ENCODE measurements at regions not wholly inside any gene's neighbourhood (a gene's known extent, or its start where the extent isn't known, plus 50 kb on each side); places are given as distances from the start of the nearest gene placed in this dataset.

- no peaks in the 10 kb centered on the region for H3K36me3 ChIP-seq
- no peaks in the 10 kb centered on the region for H3K9me3 ChIP-seq
- H3K4me1 ChIP-seq = no peaks in the 10 kb centered on the region
- no peak overlapping the region for H3K27ac ChIP-seq
- H3K4me3 ChIP-seq = no peak overlapping the region
- H3K27me3 ChIP-seq = no peaks in the 10 kb centered on the region
- TF ChIP-seq, protein P1, sequence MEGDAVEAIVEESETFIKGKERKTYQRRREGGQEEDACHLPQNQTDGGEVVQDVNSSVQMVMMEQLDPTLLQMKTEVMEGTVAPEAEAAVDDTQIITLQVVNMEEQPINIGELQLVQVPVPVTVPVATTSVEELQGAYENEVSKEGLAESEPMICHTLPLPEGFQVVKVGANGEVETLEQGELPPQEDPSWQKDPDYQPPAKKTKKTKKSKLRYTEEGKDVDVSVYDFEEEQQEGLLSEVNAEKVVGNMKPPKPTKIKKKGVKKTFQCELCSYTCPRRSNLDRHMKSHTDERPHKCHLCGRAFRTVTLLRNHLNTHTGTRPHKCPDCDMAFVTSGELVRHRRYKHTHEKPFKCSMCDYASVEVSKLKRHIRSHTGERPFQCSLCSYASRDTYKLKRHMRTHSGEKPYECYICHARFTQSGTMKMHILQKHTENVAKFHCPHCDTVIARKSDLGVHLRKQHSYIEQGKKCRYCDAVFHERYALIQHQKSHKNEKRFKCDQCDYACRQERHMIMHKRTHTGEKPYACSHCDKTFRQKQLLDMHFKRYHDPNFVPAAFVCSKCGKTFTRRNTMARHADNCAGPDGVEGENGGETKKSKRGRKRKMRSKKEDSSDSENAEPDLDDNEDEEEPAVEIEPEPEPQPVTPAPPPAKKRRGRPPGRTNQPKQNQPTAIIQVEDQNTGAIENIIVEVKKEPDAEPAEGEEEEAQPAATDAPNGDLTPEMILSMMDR (IDR thresholded peaks at IDR 0.05) = no peak
- no peak for TF ChIP-seq POLR2A (IDR thresholded peaks at IDR 0.05)
- no peak for DNase-seq
Observed at GRCh38 chr3:59133311-59133710, 83.5 kb upstream of the CFAP20DC start.

DNA sequence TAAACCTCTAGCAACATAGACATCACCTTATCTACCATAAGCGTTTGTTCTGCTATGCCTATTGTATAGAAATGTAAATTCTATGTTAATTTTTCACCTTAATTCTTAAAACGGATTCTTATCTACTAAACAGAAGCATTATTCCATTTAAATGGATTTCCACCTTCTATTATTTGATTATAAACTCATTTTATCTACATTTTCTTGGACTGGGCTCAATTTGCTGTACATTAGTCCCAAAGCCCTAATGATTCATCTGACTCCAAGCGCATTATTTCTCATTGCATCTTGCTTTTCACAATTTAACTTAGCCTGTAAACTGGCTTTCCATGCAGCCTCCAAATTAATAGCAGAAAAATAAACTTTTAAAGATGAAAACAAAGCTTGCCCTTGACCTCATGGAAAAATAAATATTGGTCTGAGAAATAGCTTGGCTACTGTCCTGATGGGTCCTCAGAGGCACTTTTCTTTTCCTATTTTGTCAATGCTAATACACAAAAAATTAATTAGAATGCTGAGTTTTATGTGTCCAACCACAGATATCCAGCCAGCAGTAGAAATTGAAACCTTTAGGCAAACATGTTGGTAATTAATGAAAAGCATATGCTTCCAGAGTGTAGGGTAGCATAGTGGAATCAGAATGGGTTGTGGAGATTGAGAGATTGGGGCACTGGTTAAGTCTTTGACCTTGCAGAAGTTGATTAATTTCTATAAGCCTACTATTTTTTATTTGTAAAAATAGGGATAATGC is 81.4 kb upstream of the CFAP20DC start:
- H3K36me3 ChIP-seq = no peaks in the 10 kb centered on the region
- no peaks in the 10 kb centered on the region for H3K27me3 ChIP-seq
- H3K4me3 ChIP-seq = no peak overlapping the region
- no peak overlapping the region for H3K27ac ChIP-seq
- no peak for DNase-seq
- H3K9me3 ChIP-seq = no peaks in the 10 kb centered on the region
- no peak for TF ChIP-seq POLR2A (IDR thresholded peaks at IDR 0.05)
- TF ChIP-seq, protein P1 (IDR thresholded peaks at IDR 0.05) = no peak
- H3K4me1 ChIP-seq = no peaks in the 10 kb centered on the region

GRCh38 chr3:59128685-59129084 is 78.9 kb upstream of the CFAP20DC start:
- Histone ChIP-seq H3K27ac (no peak overlapping the region), H3K27me3 (no peaks in the 10 kb centered on the region), H3K9me3 (no peaks in the 10 kb centered on the region), H3K36me3 (no peaks in the 10 kb centered on the region), H3K4me1 (no peaks in the 10 kb centered on the region), H3K4me3 (no peak overlapping the region)
- no peak for DNase-seq
- TF ChIP-seq POLR2A (IDR thresholded peaks at IDR 0.05) = no peak
- TF ChIP-seq, protein P1 (IDR thresholded peaks at IDR 0.05) = no peak

DNA sequence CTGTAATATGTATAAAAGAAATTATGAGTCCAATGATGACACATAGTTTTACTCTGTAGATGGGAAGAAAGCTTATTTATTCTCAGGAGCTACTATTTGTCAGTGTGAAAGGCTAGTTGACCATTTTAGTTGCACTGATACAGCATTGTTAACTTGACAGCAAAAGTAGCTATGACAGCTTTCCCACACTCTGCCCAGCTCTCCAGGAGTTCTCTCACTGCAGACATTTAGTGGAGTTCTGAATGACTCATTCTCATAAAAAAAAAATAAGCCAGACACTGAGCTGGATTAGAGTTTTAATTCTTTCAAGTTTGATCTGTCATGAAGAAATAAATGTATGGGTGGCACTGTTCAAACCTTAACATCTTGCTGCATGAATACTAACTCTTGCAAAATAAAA is 77.2 kb upstream of the CFAP20DC start:
- H3K4me3 ChIP-seq = no peak overlapping the region
- no peaks in the 10 kb centered on the region for H3K27me3 ChIP-seq
- H3K27ac ChIP-seq = no peak overlapping the region
- no peaks in the 10 kb centered on the region for H3K36me3 ChIP-seq
- DNase-seq = no peak
- H3K9me3 ChIP-seq = no peaks in the 10 kb centered on the region
- TF ChIP-seq POLR2A (IDR thresholded peaks at IDR 0.05) = no peak
- TF ChIP-seq, protein P1 (IDR thresholded peaks at IDR 0.05) = no peak
- H3K4me1 ChIP-seq = no peaks in the 10 kb centered on the region

- H3K27me3 ChIP-seq = no peaks in the 10 kb centered on the region
- H3K9me3 ChIP-seq = no peaks in the 10 kb centered on the region
- H3K4me1 ChIP-seq = no peaks in the 10 kb centered on the region
- no peak overlapping the region for H3K4me3 ChIP-seq
- no peak for DNase-seq
- no peak for TF ChIP-seq POLR2A (IDR thresholded peaks at IDR 0.05)
- H3K27ac ChIP-seq = no peak overlapping the region
- no peaks in the 10 kb centered on the region for H3K36me3 ChIP-seq
Observed at GRCh38 chr3:59126446-59126845, 76.6 kb upstream of the CFAP20DC start.

DNA sequence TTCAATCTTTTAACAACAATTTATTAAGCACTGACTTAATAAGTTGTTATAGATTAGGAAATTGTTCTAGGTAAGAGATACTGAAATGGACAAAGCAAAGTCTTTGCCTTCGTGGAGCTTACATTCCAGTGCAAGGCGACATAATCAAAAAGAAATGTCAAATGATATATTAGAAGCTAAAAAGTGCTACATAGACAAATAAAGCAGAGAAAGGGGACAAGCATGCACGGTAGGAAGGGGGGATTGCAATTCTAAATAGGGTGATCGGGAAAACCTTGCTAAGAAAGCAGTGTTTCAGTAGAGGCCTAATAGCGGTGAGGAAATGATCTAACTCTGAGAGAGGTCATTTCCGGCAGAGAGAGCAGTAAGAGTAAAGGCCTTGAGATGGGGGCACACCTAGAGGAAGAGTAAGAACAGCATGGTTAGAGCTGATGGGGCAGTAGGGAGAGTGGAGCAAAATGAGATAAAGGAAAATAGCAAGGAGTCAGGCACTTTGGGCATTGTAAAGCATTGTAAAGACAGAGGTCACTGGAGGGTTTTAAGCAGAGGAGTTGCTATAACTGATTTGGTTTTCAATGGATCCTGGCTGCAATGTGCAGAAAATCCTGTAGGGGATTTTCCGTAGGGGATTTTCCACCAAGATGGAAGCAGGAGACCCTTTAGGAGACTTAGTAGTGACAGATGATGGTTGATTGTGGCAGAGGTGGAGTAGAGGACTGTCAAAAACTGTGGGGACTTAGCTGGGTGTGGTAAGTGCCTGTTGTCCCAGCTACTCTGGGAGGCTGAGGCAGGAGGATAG is 71.7 kb upstream of the CFAP20DC start:
- Histone ChIP-seq H3K9me3 (no peaks in the 10 kb centered on the region), H3K27me3 (no peaks in the 10 kb centered on the region), H3K36me3 (no peaks in the 10 kb centered on the region), H3K27ac (no peak overlapping the region), H3K4me3 (no peak overlapping the region), H3K4me1 (no peaks in the 10 kb centered on the region)
- TF ChIP-seq, protein P1 (IDR thresholded peaks at IDR 0.05) = no peak
- no peak for TF ChIP-seq POLR2A (IDR thresholded peaks at IDR 0.05)
- no peak for DNase-seq
